HG02870 (cell line): ENCODE measurements at regions not wholly inside any gene's neighbourhood (a gene's known extent, or its start where the extent isn't known, plus 50 kb on each side); places are given as distances from the start of the nearest gene placed in this dataset.
A peak's percentile ranks its signal among the peaks of the same experiment; 100 is the strongest.

Experiments
- ATAC-seq: cut with Tn5 transposase; IDR thresholded peaks from one replicate; pipeline ENCODE4 v1.9.1; 2021; ENCODE audit warnings: mild to moderate bottlenecking, moderate library complexity; ENCODE audit not compliant: unreplicated experiment

GRCh38 chr6:153882411-153882810 is 156.6 kb upstream of the OPRM1 start:
- ATAC-seq: no peak

- no peak for ATAC-seq
These were observed 165.5 kb upstream of the OPRM1 start for GRCh38 chr6:153873541-153873940.

- peak; percentile 63 for ATAC-seq
These were observed 166.1 kb upstream of the OPRM1 start for GRCh38 chr6:153872946-153873345.

GRCh38 chr6:153862927-153863326 is 176.1 kb upstream of the OPRM1 start:
- ATAC-seq: no peak

GRCh38 chr6:153862139-153862538 is 176.9 kb upstream of the OPRM1 start:
- ATAC-seq: no peak

GRCh38 chr6:153858529-153858928 is 180.5 kb upstream of the OPRM1 start:
- no peak for ATAC-seq

- ATAC-seq: no peak
These were observed 182.1 kb upstream of the OPRM1 start for GRCh38 chr6:153856929-153857376.

GRCh38 chr6:153852481-153852880 is 186.6 kb upstream of the OPRM1 start:
- ATAC-seq: no peak

GRCh38 chr6:153852034-153852433 is 187.0 kb upstream of the OPRM1 start:
- no peak for ATAC-seq

- ATAC-seq: no peak
These were observed 189.8 kb upstream of the OPRM1 start for GRCh38 chr6:153849072-153849779.

GRCh38 chr6:153843420-153843819 is 195.6 kb upstream of the OPRM1 start:
- no peak for ATAC-seq

GRCh38 chr6:153842491-153842890 is 196.5 kb upstream of the OPRM1 start:
- ATAC-seq: no peak

- ATAC-seq: no peak
These were observed 198.8 kb upstream of the OPRM1 start for GRCh38 chr6:153840039-153840850.

GRCh38 chr6:153832543-153832942 is 206.5 kb upstream of the OPRM1 start:
- ATAC-seq: no peak

GRCh38 chr6:153831350-153832078 is 207.5 kb upstream of the OPRM1 start:
- no peak for ATAC-seq

GRCh38 chr6:153817173-153817572 is 221.9 kb upstream of the OPRM1 start:
- no peak for ATAC-seq

GRCh38 chr6:153816366-153816765 is 222.7 kb upstream of the OPRM1 start:
- ATAC-seq: no peak

- ATAC-seq: no peak
These were observed 224.9 kb upstream of the OPRM1 start for GRCh38 chr6:153814136-153814535.

GRCh38 chr6:153804755-153805330 is 234.2 kb upstream of the OPRM1 start:
- ATAC-seq: no peak

GRCh38 chr6:153801917-153802316 is 237.1 kb upstream of the OPRM1 start:
- no peak for ATAC-seq

GRCh38 chr6:153800580-153801188 is 238.4 kb upstream of the OPRM1 start:
- ATAC-seq: no peak
